HepG2 (cell line): ENCODE measurements at regions not wholly inside any gene's neighbourhood (a gene's known extent, or its start where the extent isn't known, plus 50 kb on each side); places are given as distances from the start of the nearest gene placed in this dataset.
A peak's percentile ranks its signal among the peaks of the same experiment; 100 is the strongest.

Source experiments
- ARNT ChIP-seq: fragments of 450-650 bp; IDR thresholded peaks from 2 replicates; pipeline ENCODE4 v1.6.1; 2017
- ELF4 ChIP-seq: sonication (generic); formaldehyde crosslinking; IDR thresholded peaks from 2 replicates; pipeline ENCODE4 v1.5.0; 2020; ENCODE audit warnings: missing genetic modification reagents, mild to moderate bottlenecking, moderate library complexity, borderline replicate concordance
- FLYWCH1 ChIP-seq: sonication (generic); formaldehyde crosslinking; IDR thresholded peaks from 2 replicates; pipeline ENCODE4 v1.8.1; 2023; ENCODE audit warnings: mild to moderate bottlenecking, missing genetic modification reagents
- GATAD1 ChIP-seq: IDR thresholded peaks from 2 replicates; pipeline ENCODE4 v1.6.1; 2016; ENCODE audit warnings: missing genetic modification reagents, missing compliant biosample characterization
- JUN ChIP-seq: sonication (generic); formaldehyde crosslinking; IDR thresholded peaks from 2 replicates; pipeline ENCODE4 v1.4.0; 2020; ENCODE audit warnings: mild to moderate bottlenecking, missing genetic modification reagents
- KDM1A ChIP-seq: IDR thresholded peaks from 2 replicates; pipeline ENCODE4 v1.6.1; 2016; ENCODE audit warnings: missing compliant biosample characterization
- NFIB ChIP-seq: sonication (generic); formaldehyde crosslinking; IDR thresholded peaks from 2 replicates; pipeline ENCODE4 v1.9.0; 2021; ENCODE audit warnings: missing genetic modification reagents, mild to moderate bottlenecking, borderline replicate concordance
- ONECUT2 ChIP-seq: sonication (generic); formaldehyde crosslinking; IDR thresholded peaks from 2 replicates; pipeline ENCODE4 v1.4.0; 2020; ENCODE audit warnings: missing genetic modification reagents
- SATB2 ChIP-seq: sonication (generic); formaldehyde crosslinking; IDR thresholded peaks from 2 replicates; pipeline ENCODE4 v1.5.0; 2020; ENCODE audit warnings: missing genetic modification reagents
- SMYD3 ChIP-seq: sonication (generic); formaldehyde crosslinking; IDR thresholded peaks from 2 replicates; pipeline ENCODE4 v1.8.1; 2023; ENCODE audit warnings: mild to moderate bottlenecking, missing genetic modification reagents
- SP5 ChIP-seq: IDR thresholded peaks from 2 replicates; pipeline ENCODE4 v1.6.1; 2016; ENCODE audit warnings: low read depth, borderline replicate concordance
- SUZ12 ChIP-seq: fragments of 150-350 bp; IDR thresholded peaks from 2 replicates; pipeline ENCODE4 v1.6.1; 2014; ENCODE audit warnings: low read depth, low read length
- TBL1XR1 ChIP-seq: fragments of 150-350 bp; IDR thresholded peaks from 2 replicates; pipeline ENCODE4 v1.6.1; 2014; ENCODE audit warnings: borderline replicate concordance, low read length; ENCODE audit not compliant: partially characterized antibody
- ZNF317 ChIP-seq: sonication (generic); formaldehyde crosslinking; IDR thresholded peaks from 2 replicates; pipeline ENCODE4 v1.5.0; 2020; ENCODE audit warnings: mild to moderate bottlenecking, missing genetic modification reagents
- ZNF543 ChIP-seq: sonication (generic); formaldehyde crosslinking; IDR thresholded peaks from 2 replicates; pipeline ENCODE4 v1.4.0; 2020; ENCODE audit warnings: mild to moderate bottlenecking, missing genetic modification reagents
- ZNF558 ChIP-seq: sonication (generic); formaldehyde crosslinking; IDR thresholded peaks from 2 replicates; pipeline ENCODE4 v1.9.0; 2022; ENCODE audit warnings: mild to moderate bottlenecking, missing genetic modification reagents, borderline replicate concordance
- ZNF629 ChIP-seq: sonication (generic); formaldehyde crosslinking; conservative IDR thresholded peaks from 2 replicates; pipeline ENCODE4 v1.5.0; 2020; ENCODE audit warnings: missing genetic modification reagents
- ZNF839 ChIP-seq: sonication (generic); formaldehyde crosslinking; IDR thresholded peaks from 2 replicates; pipeline ENCODE4 v1.4.0; 2020; ENCODE audit warnings: missing genetic modification reagents, mild to moderate bottlenecking, borderline replicate concordance
- TF ChIP-seq, protein P1 (sequence below): sonication (generic); formaldehyde crosslinking; IDR thresholded peaks from 2 replicates; pipeline ENCODE4 v1.5.0; 2020; ENCODE audit warnings: missing genetic modification reagents, mild to moderate bottlenecking, borderline replicate concordance
- TF ChIP-seq, protein P2 (sequence below): IDR thresholded peaks from 2 replicates; pipeline ENCODE4 v1.6.1; 2016
- TF ChIP-seq, protein P3 (sequence below): sonication (generic); formaldehyde crosslinking; conservative IDR thresholded peaks from 2 replicates; pipeline ENCODE4 v1.4.0; 2020; ENCODE audit warnings: missing genetic modification reagents
- TF ChIP-seq, protein P4 (sequence below): sonication (generic); formaldehyde crosslinking; IDR thresholded peaks from 2 replicates; pipeline ENCODE4 v1.8.1; 2023; ENCODE audit warnings: mild to moderate bottlenecking, missing genetic modification reagents

DNA sequence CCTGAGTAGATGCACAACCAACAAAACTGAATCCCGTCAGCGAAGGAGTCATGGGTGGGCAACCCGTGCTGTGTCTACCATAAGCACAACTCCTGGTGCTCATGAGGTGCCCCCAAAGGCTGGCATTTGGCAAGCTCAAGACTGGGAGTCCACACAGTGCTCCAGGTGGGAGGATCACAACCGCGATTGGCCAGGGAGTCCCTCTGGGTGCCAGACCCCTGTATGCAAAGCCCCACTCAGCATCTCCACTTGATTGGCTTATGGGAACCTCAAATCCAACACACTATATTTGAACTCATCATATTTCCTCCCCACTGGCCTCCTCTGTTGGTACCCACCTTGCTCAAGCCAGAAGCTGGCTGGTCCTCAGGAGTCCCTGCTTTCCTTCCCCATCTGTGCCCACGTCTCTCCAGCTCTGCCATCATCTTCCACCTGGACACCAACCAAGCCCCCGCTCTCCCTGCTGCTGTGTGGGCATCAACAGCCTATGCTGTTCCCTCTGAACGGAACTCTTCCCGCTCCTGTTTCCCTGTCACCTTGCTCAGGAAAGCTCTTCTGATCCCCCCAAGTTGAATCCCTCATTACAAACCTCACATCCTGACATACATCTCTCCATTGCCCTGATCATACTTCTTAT is 142.3 kb upstream of the PTPN1 start (continued):
- TF ChIP-seq, protein P1, sequence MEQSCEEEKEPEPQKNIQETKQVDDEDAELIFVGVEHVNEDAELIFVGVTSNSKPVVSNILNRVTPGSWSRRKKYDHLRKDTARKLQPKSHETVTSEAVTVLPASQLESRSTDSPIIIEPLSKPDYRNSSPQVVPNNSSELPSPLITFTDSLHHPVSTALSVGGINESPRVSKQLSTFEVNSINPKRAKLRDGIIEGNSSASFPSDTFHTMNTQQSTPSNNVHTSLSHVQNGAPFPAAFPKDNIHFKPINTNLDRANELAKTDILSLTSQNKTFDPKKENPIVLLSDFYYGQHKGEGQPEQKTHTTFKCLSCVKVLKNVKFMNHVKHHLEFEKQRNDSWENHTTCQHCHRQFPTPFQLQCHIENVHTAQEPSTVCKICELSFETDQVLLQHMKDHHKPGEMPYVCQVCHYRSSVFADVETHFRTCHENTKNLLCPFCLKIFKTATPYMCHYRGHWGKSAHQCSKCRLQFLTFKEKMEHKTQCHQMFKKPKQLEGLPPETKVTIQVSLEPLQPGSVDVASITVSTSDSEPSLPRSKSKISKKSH (CRISPR knock-in tag), result 0 out of 2 replicates have a peak, but pooled peaks have one; percentile 26
- 0 out of 2 replicates have a peak, but pooled peaks have one; percentile 17 for TF ChIP-seq ZNF543
- no peak for TF ChIP-seq ZNF558 (CRISPR knock-in tag)
- TF ChIP-seq JUN (CRISPR knock-in tag), result no peak
- TF ChIP-seq TBL1XR1, result no peak
- TF ChIP-seq, protein P2, sequence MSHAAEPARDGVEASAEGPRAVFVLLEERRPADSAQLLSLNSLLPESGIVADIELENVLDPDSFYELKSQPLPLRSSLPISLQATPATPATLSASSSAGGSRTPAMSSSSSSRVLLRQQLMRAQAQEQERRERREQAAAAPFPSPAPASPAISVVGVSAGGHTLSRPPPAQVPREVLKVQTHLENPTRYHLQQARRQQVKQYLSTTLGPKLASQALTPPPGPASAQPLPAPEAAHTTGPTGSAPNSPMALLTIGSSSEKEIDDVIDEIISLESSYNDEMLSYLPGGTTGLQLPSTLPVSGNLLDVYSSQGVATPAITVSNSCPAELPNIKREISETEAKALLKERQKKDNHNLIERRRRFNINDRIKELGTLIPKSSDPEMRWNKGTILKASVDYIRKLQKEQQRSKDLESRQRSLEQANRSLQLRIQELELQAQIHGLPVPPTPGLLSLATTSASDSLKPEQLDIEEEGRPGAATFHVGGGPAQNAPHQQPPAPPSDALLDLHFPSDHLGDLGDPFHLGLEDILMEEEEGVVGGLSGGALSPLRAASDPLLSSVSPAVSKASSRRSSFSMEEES (CRISPR knock-in tag), result no peak
- no peak for TF ChIP-seq KDM1A (CRISPR knock-in tag)
- TF ChIP-seq, protein P3, sequence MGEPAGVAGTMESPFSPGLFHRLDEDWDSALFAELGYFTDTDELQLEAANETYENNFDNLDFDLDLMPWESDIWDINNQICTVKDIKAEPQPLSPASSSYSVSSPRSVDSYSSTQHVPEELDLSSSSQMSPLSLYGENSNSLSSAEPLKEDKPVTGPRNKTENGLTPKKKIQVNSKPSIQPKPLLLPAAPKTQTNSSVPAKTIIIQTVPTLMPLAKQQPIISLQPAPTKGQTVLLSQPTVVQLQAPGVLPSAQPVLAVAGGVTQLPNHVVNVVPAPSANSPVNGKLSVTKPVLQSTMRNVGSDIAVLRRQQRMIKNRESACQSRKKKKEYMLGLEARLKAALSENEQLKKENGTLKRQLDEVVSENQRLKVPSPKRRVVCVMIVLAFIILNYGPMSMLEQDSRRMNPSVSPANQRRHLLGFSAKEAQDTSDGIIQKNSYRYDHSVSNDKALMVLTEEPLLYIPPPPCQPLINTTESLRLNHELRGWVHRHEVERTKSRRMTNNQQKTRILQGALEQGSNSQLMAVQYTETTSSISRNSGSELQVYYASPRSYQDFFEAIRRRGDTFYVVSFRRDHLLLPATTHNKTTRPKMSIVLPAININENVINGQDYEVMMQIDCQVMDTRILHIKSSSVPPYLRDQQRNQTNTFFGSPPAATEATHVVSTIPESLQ (CRISPR knock-in tag), result no peak
- TF ChIP-seq ONECUT2 (CRISPR knock-in tag), result no peak
- no peak for TF ChIP-seq GATAD1
- TF ChIP-seq ZNF629 (CRISPR knock-in tag), result no peak
- no peak for TF ChIP-seq SUZ12
- TF ChIP-seq FLYWCH1 (CRISPR knock-in tag), result no peak
- TF ChIP-seq SMYD3 (CRISPR knock-in tag), result no peak
- TF ChIP-seq SP5 (CRISPR knock-in tag), result no peak
- no peak for TF ChIP-seq NFIB
- no peak for TF ChIP-seq ELF4 (CRISPR knock-in tag)
- TF ChIP-seq ZNF839 (CRISPR knock-in tag), result no peak
- TF ChIP-seq, protein P4, sequence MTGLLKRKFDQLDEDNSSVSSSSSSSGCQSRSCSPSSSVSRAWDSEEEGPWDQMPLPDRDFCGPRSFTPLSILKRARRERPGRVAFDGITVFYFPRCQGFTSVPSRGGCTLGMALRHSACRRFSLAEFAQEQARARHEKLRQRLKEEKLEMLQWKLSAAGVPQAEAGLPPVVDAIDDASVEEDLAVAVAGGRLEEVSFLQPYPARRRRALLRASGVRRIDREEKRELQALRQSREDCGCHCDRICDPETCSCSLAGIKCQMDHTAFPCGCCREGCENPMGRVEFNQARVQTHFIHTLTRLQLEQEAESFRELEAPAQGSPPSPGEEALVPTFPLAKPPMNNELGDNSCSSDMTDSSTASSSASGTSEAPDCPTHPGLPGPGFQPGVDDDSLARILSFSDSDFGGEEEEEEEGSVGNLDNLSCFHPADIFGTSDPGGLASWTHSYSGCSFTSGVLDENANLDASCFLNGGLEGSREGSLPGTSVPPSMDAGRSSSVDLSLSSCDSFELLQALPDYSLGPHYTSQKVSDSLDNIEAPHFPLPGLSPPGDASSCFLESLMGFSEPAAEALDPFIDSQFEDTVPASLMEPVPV (CRISPR knock-in tag), result no peak; the same call in 1 of the 2 replicates
- TF ChIP-seq ARNT, result no peak
- TF ChIP-seq SATB2 (CRISPR knock-in tag), result no peak
- TF ChIP-seq ZNF317 (CRISPR knock-in tag), result no peak
